ENCODE measurements at regions not wholly inside any gene's neighbourhood (a gene's known extent, or its start where the extent isn't known, plus 50 kb on each side); places are given as distances from the start of the nearest gene placed in this dataset.

- Histone ChIP-seq H3K4me1 (ENCODE audit: control insufficient read depth in 1 of 2, extremely low read depth in 1 of 2, insufficient read depth in 2 of 2, low read length in 2 of 2) (no peaks in the 10 kb centered on the region), H3K36me3 (ENCODE audit: control insufficient read depth in 2 of 2, extremely low read depth in 1 of 2, insufficient read depth in 1 of 2, low read length in 1 of 2) (no peaks in the 10 kb centered on the region), H3K9me3 (no peaks in the 10 kb centered on the region), H3K4me3 (ENCODE audit: control insufficient read depth in 1 of 2, extremely low read depth in 1 of 2, low read length in 1 of 2) (no peak overlapping the region), H3K27me3 (replicated peaks in 1 of 2; ENCODE audit: control insufficient read depth in 2 of 2, extremely low read depth in 1 of 2, insufficient read depth in 2 of 2, low read length in 1 of 2) (peaks cover 2 to 14% of the 10 kb centered on the region in 2 experiments), H3K27ac (ENCODE audit: low read length) (no peak overlapping the region)
- peaks cover 15 to 22% of the 10 kb centered on the region in 2 donors for H3K27me3 Mint-ChIP-seq
- CTCF ChIA-PET, result no interaction called here
- H3K4me3 Mint-ChIP-seq, result no peak overlapping the region
- POLR2A ChIA-PET, result no interaction called here
- no peaks in the 10 kb centered on the region for H3K36me3 Mint-ChIP-seq
- no peak for DNase-seq
- peaks cover 0 to 4% (median 3%) of the 10 kb centered on the region in 3 donors for H3K9me3 Mint-ChIP-seq
- no peak overlapping the region for H3K27ac Mint-ChIP-seq
- ATAC-seq (replicated peaks in 1 of 4), result no peak
- no peaks in the 10 kb centered on the region for H3K4me1 Mint-ChIP-seq
- no CpG with 5 or more reads among the region's 2 CpGs for WGBS (ENCODE audit: insufficient coverage)
Observed at GRCh38 chr18:47484068-47484467, 232.6 kb upstream of the SKOR2 start.

- Mint-ChIP-seq H3K9me3 (no peaks in the 10 kb centered on the region), H3K36me3 (no peaks in the 10 kb centered on the region), H3K4me1 (no peaks in the 10 kb centered on the region), H3K27ac (no peak overlapping the region), H3K27me3 (peaks cover 12 to 15% of the 10 kb centered on the region in 2 donors), H3K4me3 (no peak overlapping the region)
- DNase-seq (no peak), ATAC-seq (replicated peaks in 1 of 4) (no peak)
- CTCF ChIA-PET, result no interaction called here
- Histone ChIP-seq H3K27me3 (replicated peaks in 1 of 2; ENCODE audit: control insufficient read depth in 2 of 2, extremely low read depth in 1 of 2, insufficient read depth in 2 of 2, low read length in 1 of 2) (peaks cover 0 to 10% of the 10 kb centered on the region in 2 experiments), H3K4me1 (ENCODE audit: control insufficient read depth in 1 of 2, extremely low read depth in 1 of 2, insufficient read depth in 2 of 2, low read length in 2 of 2) (no peaks in the 10 kb centered on the region), H3K4me3 (ENCODE audit: control insufficient read depth in 1 of 2, extremely low read depth in 1 of 2, low read length in 1 of 2) (no peak overlapping the region), H3K9me3 (no peaks in the 10 kb centered on the region), H3K27ac (ENCODE audit: low read length) (no peak overlapping the region), H3K36me3 (ENCODE audit: control insufficient read depth in 2 of 2, extremely low read depth in 1 of 2, insufficient read depth in 1 of 2, low read length in 1 of 2) (no peaks in the 10 kb centered on the region)
- WGBS (ENCODE audit: insufficient coverage), result 40% methylated on average over 1 of the region's 4 CpGs
- POLR2A ChIA-PET, result no interaction called here
Observed at GRCh38 chr18:47480166-47480565, 228.7 kb upstream of the SKOR2 start.

GRCh38 chr18:47471784-47472183, 220.3 kb upstream of the SKOR2 start:
- H3K27me3 ChIP-seq (replicated peaks in 1 of 2; ENCODE audit: control insufficient read depth in 2 of 2, extremely low read depth in 1 of 2, insufficient read depth in 2 of 2, low read length in 1 of 2), result peaks cover 0 to 2% of the 10 kb centered on the region in 2 experiments
- no peak for DNase-seq
- H3K27ac ChIP-seq (ENCODE audit: low read length), result no peak overlapping the region
- no peaks in the 10 kb centered on the region for H3K36me3 ChIP-seq (ENCODE audit: control insufficient read depth in 2 of 2, extremely low read depth in 1 of 2, insufficient read depth in 1 of 2, low read length in 1 of 2)
- Mint-ChIP-seq H3K4me3 (no peak overlapping the region), H3K36me3 (no peaks in the 10 kb centered on the region), H3K27ac (no peak overlapping the region), H3K4me1 (no peaks in the 10 kb centered on the region), H3K9me3 (no peaks in the 10 kb centered on the region), H3K27me3 (peaks cover 4 to 7% of the 10 kb centered on the region in 2 donors)
- ChIA-PET POLR2A (no interaction called here), CTCF (interaction anchor here in 1 of 2 donors (0.6 kb wide), 1 partner anchor 49 kb away, joined by 3 read pairs; no protein-coding TSS in a partner anchor)
- H3K9me3 ChIP-seq, result no peaks in the 10 kb centered on the region
- no peak for ATAC-seq (replicated peaks in 1 of 4)
- H3K4me3 ChIP-seq (ENCODE audit: control insufficient read depth in 1 of 2, extremely low read depth in 1 of 2, low read length in 1 of 2), result no peak overlapping the region
- H3K4me1 ChIP-seq (ENCODE audit: control insufficient read depth in 1 of 2, extremely low read depth in 1 of 2, insufficient read depth in 2 of 2, low read length in 2 of 2), result no peaks in the 10 kb centered on the region
- WGBS (ENCODE audit: insufficient coverage), result 86% methylated on average over 1 of the region's 2 CpGs

GRCh38 chr18:47470941-47471340, 219.5 kb upstream of the SKOR2 start:
- Mint-ChIP-seq H3K4me3 (no peak overlapping the region), H3K27ac (no peak overlapping the region), H3K9me3 (no peaks in the 10 kb centered on the region), H3K36me3 (no peaks in the 10 kb centered on the region), H3K4me1 (no peaks in the 10 kb centered on the region), H3K27me3 (peaks cover 2 to 4% of the 10 kb centered on the region in 2 donors)
- H3K27ac ChIP-seq (ENCODE audit: low read length), result no peak overlapping the region
- peaks cover 0 to 2% of the 10 kb centered on the region in 2 experiments for H3K27me3 ChIP-seq (replicated peaks in 1 of 2; ENCODE audit: control insufficient read depth in 2 of 2, extremely low read depth in 1 of 2, insufficient read depth in 2 of 2, low read length in 1 of 2)
- no peaks in the 10 kb centered on the region for H3K9me3 ChIP-seq
- ATAC-seq (replicated peaks in 1 of 4), result no peak
- DNase-seq, result no peak
- H3K4me1 ChIP-seq (ENCODE audit: control insufficient read depth in 1 of 2, extremely low read depth in 1 of 2, insufficient read depth in 2 of 2, low read length in 2 of 2), result no peaks in the 10 kb centered on the region
- no peaks in the 10 kb centered on the region for H3K36me3 ChIP-seq (ENCODE audit: control insufficient read depth in 2 of 2, extremely low read depth in 1 of 2, insufficient read depth in 1 of 2, low read length in 1 of 2)
- 38% methylated on average over 1 of the region's 2 CpGs for WGBS (ENCODE audit: insufficient coverage)
- ChIA-PET CTCF (no interaction called here), POLR2A (no interaction called here)
- no peak overlapping the region for H3K4me3 ChIP-seq (ENCODE audit: control insufficient read depth in 1 of 2, extremely low read depth in 1 of 2, low read length in 1 of 2)

GRCh38 chr18:47469576-47469975, 218.1 kb upstream of the SKOR2 start:
- H3K36me3 ChIP-seq (ENCODE audit: control insufficient read depth in 2 of 2, extremely low read depth in 1 of 2, insufficient read depth in 1 of 2, low read length in 1 of 2), result no peaks in the 10 kb centered on the region
- Mint-ChIP-seq H3K4me1 (no peaks in the 10 kb centered on the region), H3K36me3 (no peaks in the 10 kb centered on the region), H3K9me3 (no peaks in the 10 kb centered on the region), H3K4me3 (no peak overlapping the region), H3K27me3 (peaks cover 0 to 2% of the 10 kb centered on the region in 2 donors), H3K27ac (no peak overlapping the region)
- no peak overlapping the region for H3K4me3 ChIP-seq (ENCODE audit: control insufficient read depth in 1 of 2, extremely low read depth in 1 of 2, low read length in 1 of 2)
- POLR2A ChIA-PET, result no interaction called here
- H3K4me1 ChIP-seq (ENCODE audit: control insufficient read depth in 1 of 2, extremely low read depth in 1 of 2, insufficient read depth in 2 of 2, low read length in 2 of 2), result no peaks in the 10 kb centered on the region
- peaks cover 0 to 2% of the 10 kb centered on the region in 2 experiments for H3K27me3 ChIP-seq (replicated peaks in 1 of 2; ENCODE audit: control insufficient read depth in 2 of 2, extremely low read depth in 1 of 2, insufficient read depth in 2 of 2, low read length in 1 of 2)
- ATAC-seq (replicated peaks in 1 of 4) (no peak), DNase-seq (no peak)
- no peak overlapping the region for H3K27ac ChIP-seq (ENCODE audit: low read length)
- 64% methylated on average over 1 of the region's 2 CpGs for WGBS (ENCODE audit: insufficient coverage)
- no peaks in the 10 kb centered on the region for H3K9me3 ChIP-seq
- CTCF ChIA-PET, result no interaction called here

GRCh38 chr18:47461977-47462376, 210.5 kb upstream of the SKOR2 start:
- Mint-ChIP-seq H3K36me3 (no peaks in the 10 kb centered on the region), H3K4me1 (no peaks in the 10 kb centered on the region), H3K27me3 (peaks cover 3 to 7% of the 10 kb centered on the region in 2 donors), H3K4me3 (no peak overlapping the region), H3K9me3 (no peaks in the 10 kb centered on the region), H3K27ac (no peak overlapping the region)
- POLR2A ChIA-PET, result no interaction called here
- H3K4me3 ChIP-seq (ENCODE audit: control insufficient read depth in 1 of 2, extremely low read depth in 1 of 2, low read length in 1 of 2), result no peak overlapping the region
- ATAC-seq (replicated peaks in 1 of 4) (no peak), DNase-seq (no peak)
- no peak overlapping the region for H3K27ac ChIP-seq (ENCODE audit: low read length)
- CTCF ChIA-PET, result no interaction called here
- no CpG with 5 or more reads among the region's 2 CpGs for WGBS (ENCODE audit: insufficient coverage)
- no peaks in the 10 kb centered on the region for H3K9me3 ChIP-seq
- H3K27me3 ChIP-seq (replicated peaks in 1 of 2; ENCODE audit: control insufficient read depth in 2 of 2, extremely low read depth in 1 of 2, insufficient read depth in 2 of 2, low read length in 1 of 2), result peaks cover 0 to 2% of the 10 kb centered on the region in 2 experiments
- no peaks in the 10 kb centered on the region for H3K4me1 ChIP-seq (ENCODE audit: control insufficient read depth in 1 of 2, extremely low read depth in 1 of 2, insufficient read depth in 2 of 2, low read length in 2 of 2)
- no peaks in the 10 kb centered on the region for H3K36me3 ChIP-seq (ENCODE audit: control insufficient read depth in 2 of 2, extremely low read depth in 1 of 2, insufficient read depth in 1 of 2, low read length in 1 of 2)

GRCh38 chr18:47461406-47461948, 210.0 kb upstream of the SKOR2 start:
- Histone ChIP-seq H3K4me3 (ENCODE audit: control insufficient read depth in 1 of 2, extremely low read depth in 1 of 2, low read length in 1 of 2) (no peak overlapping the region), H3K9me3 (no peaks in the 10 kb centered on the region), H3K36me3 (ENCODE audit: control insufficient read depth in 2 of 2, extremely low read depth in 1 of 2, insufficient read depth in 1 of 2, low read length in 1 of 2) (no peaks in the 10 kb centered on the region), H3K4me1 (ENCODE audit: control insufficient read depth in 1 of 2, extremely low read depth in 1 of 2, insufficient read depth in 2 of 2, low read length in 2 of 2) (no peaks in the 10 kb centered on the region), H3K27me3 (replicated peaks in 1 of 2; ENCODE audit: control insufficient read depth in 2 of 2, extremely low read depth in 1 of 2, insufficient read depth in 2 of 2, low read length in 1 of 2) (peaks cover 0 to 2% of the 10 kb centered on the region in 2 experiments), H3K27ac (ENCODE audit: low read length) (no peak overlapping the region)
- ChIA-PET POLR2A (no interaction called here), CTCF (no interaction called here)
- 61% methylated on average over 4 of the region's 6 CpGs for WGBS (ENCODE audit: insufficient coverage)
- no peaks in the 10 kb centered on the region for H3K36me3 Mint-ChIP-seq
- H3K4me3 Mint-ChIP-seq, result no peak overlapping the region
- peaks cover 6 to 7% of the 10 kb centered on the region in 2 donors for H3K27me3 Mint-ChIP-seq
- H3K4me1 Mint-ChIP-seq, result no peaks in the 10 kb centered on the region
- H3K27ac Mint-ChIP-seq, result no peak overlapping the region
- ATAC-seq (replicated peaks in 1 of 4), result no peak
- no peak for DNase-seq
- H3K9me3 Mint-ChIP-seq, result no peaks in the 10 kb centered on the region
